ENCODE measurements at regions not wholly inside any gene's neighbourhood (a gene's known extent, or its start where the extent isn't known, plus 50 kb on each side); places are given as distances from the start of the nearest gene placed in this dataset.

- H3K9me3 Mint-ChIP-seq: peaks cover 12 to 13% of the 10 kb centered on the region in 2 experiments
- H2AK5ac ChIP-seq (ENCODE audit: insufficient read length, low read length): no peak overlapping the region
- no peaks in the 10 kb centered on the region for H3K79me1 ChIP-seq (ENCODE audit: insufficient read depth, low read depth, low read length, poor library complexity, severe bottlenecking)
- no peaks in the 10 kb centered on the region for H3K27me3 Mint-ChIP-seq (ENCODE audit: low read depth)
- H3K27ac ChIP-seq (ENCODE audit: insufficient read length, low read depth, low read length): no peak overlapping the region
- no peak overlapping the region for H4K8ac ChIP-seq (replicated peaks; ENCODE audit: insufficient read length, low read depth, low read length)
- no peak overlapping the region for H3T11ph ChIP-seq (ENCODE audit: low read length)
- no peak overlapping the region for H2BK20ac ChIP-seq (ENCODE audit: low read depth, low read length, poor library complexity, severe bottlenecking)
- no peak overlapping the region for H3K4me2 ChIP-seq (ENCODE audit: insufficient read depth, insufficient read length, low read length)
- no CpG with 5 or more reads among the region's 2 CpGs for WGBS (ENCODE audit: extremely low coverage, insufficient read length, low lambda C conversion rate)
- no peak for TF ChIP-seq CTCF (conservative IDR thresholded peaks at IDR 0.05)
- H2BK12ac ChIP-seq (ENCODE audit: insufficient read length, low read depth, low read length): no peak overlapping the region
- H3K23ac ChIP-seq (ENCODE audit: insufficient read length, low read depth, low read length): no peak overlapping the region
- no peaks in the 10 kb centered on the region for H3K79me2 ChIP-seq (ENCODE audit: insufficient read depth, low read length)
- no peak for DNase-seq
- H4K5ac ChIP-seq (ENCODE audit: insufficient read length, low read depth, low read length): no peak overlapping the region
- no peak overlapping the region for H3K56ac ChIP-seq (ENCODE audit: insufficient read length, low read depth, low read length)
- peaks cover 22 to 32% of the 10 kb centered on the region in 2 experiments for H3K4me1 Mint-ChIP-seq
- H3K18ac ChIP-seq (ENCODE audit: insufficient read length, low read depth, low read length): peak overlapping the region; percentile 21
- no peak overlapping the region for H3K4ac ChIP-seq (ENCODE audit: low read depth, low read length)
- no peaks in the 10 kb centered on the region for H3K23me2 ChIP-seq (ENCODE audit: insufficient read length, low read depth, low read length, poor library complexity, severe bottlenecking)
- no peak overlapping the region for H3K9ac ChIP-seq (ENCODE audit: extremely low read depth, insufficient read length, low read length)
- H3K27ac Mint-ChIP-seq: peak overlapping the region in 1 of 3 experiments; percentile 76; a peak in 3 of 7 replicates
- H3K9me3 ChIP-seq (ENCODE audit: control insufficient read depth, low read depth, low read length): no peaks in the 10 kb centered on the region
- H2BK5ac ChIP-seq (ENCODE audit: insufficient read length, low read length): no peak overlapping the region
- H3K36me3 Mint-ChIP-seq (ENCODE audit: insufficient read depth in 1 of 3, low read depth in 3 of 3): peaks cover 4 to 18% (median 14%) of the 10 kb centered on the region in 3 experiments; a peak in 5 of 7 replicates
- no peak overlapping the region for H2BK15ac ChIP-seq (ENCODE audit: low read depth, low read length)
- no peak overlapping the region for H2BK120ac ChIP-seq (ENCODE audit: low read depth, low read length, poor library complexity, severe bottlenecking)
- H4K20me1 ChIP-seq (ENCODE audit: control insufficient read depth, insufficient read depth, insufficient read length): no peaks in the 10 kb centered on the region
- no peak overlapping the region for H3K14ac ChIP-seq (ENCODE audit: insufficient read depth, low read length)
- H4K91ac ChIP-seq (ENCODE audit: insufficient read length, low read depth, low read length): no peak overlapping the region
- H3K4me3 Mint-ChIP-seq: no peak overlapping the region
- H2AFZ ChIP-seq (ENCODE audit: low read length): no peak overlapping the region
- no peaks in the 10 kb centered on the region for H3K27me3 ChIP-seq (ENCODE audit: insufficient read depth, low read length)
- H3K4me1 ChIP-seq (ENCODE audit: insufficient read depth, low read length): peaks cover 2% of the 10 kb centered on the region; the same call in 1 of the 2 replicates
Observed at GRCh38 chr13:59416561-59416960, 747.2 kb downstream of the DIAPH3 start.
